HCT116 (cell line): ENCODE measurements at regions not wholly inside any gene's neighbourhood (a gene's known extent, or its start where the extent isn't known, plus 50 kb on each side); places are given as distances from the start of the nearest gene placed in this dataset.
A peak's percentile ranks its signal among the peaks of the same experiment; 100 is the strongest.

Experiments used
- ATAC-seq: fragments of 200-7000 bp; cut with Tn5 transposase; 2 replicates; pipeline ENCODE4 v1.9.1; 2020; ENCODE audit warnings: mild to moderate bottlenecking, moderate library complexity
- BruUV-seq: library from RNA; stranded (reverse); fragments of 400-500 nt; replicated peaks from 2 replicates; lab custom pipeline; 2021; lab: Mats Ljungman, UMichigan
- CTCF ChIA-PET: fragments of 300-600 bp; sonication (Branson Sonifier 250); formaldehyde crosslinking; loops from one replicate; lab custom pipeline; 2021; ENCODE audit warnings: antibody characterized with exemption; lab: Charles Lee
- POLR2A ChIA-PET: fragments of 300-600, 350-600 bp; sonication (Branson Sonifier 250); formaldehyde crosslinking; loops from one replicate; lab custom pipeline; 2021; ENCODE audit warnings: antibody characterized with exemption; lab: Charles Lee
- RAD21 ChIA-PET, 2 experiments: fragments of 300-600 bp; sonication (Branson Sonifier 250); formaldehyde crosslinking; loops; one replicate each; lab custom pipeline; 2023; ENCODE audit warnings: low total read pairs in 2 of 2; ENCODE audit not compliant: uncharacterized antibody in 2 of 2, unreplicated experiment in 2 of 2, low non-redundant PET in 1 of 2; lab: Charles Lee
- DNase-seq: peaks from one replicate; pipeline ENCODE4 v3.0.0-alpha.2; 2010; ENCODE audit warnings: low read depth, low spot score
- H2AFZ ChIP-seq: fragments of 200-600 bp; shearing (Covaris generic), sonication (generic); 2 replicates; pipeline ENCODE4 v1.6.1; 2017; ENCODE audit warnings: low read depth, mixed run types, mixed read lengths, antibody characterized with exemption, low read length; ENCODE audit not compliant: poor library complexity, severe bottlenecking
- H3K27ac ChIP-seq: 2 replicates; pipeline ENCODE4 v1.5.1; 2012; ENCODE audit warnings: low read depth, low read length
- H3K27me3 ChIP-seq: fragments of 200-600 bp; sonication (generic); 2 replicates; pipeline ENCODE4 v1.6.1; 2016; ENCODE audit warnings: mixed run types, low read length, mixed read lengths; ENCODE audit not compliant: insufficient read depth
- H3K36me3 ChIP-seq, 2 experiments: fragments of 200-500 bp in 1 of 2; fragments of 200-600 bp in 1 of 2; sonication (Bioruptor generic) in 1 of 2; sonication (generic) in 1 of 2; 2 replicates each; pipeline versions ENCODE4 v1.5.1 to v1.6.1; 2014 to 2016; ENCODE audit warnings: low read length in 2 of 2, inconsistent platforms in 1 of 2, mixed read lengths in 1 of 2, mixed run types in 1 of 2; ENCODE audit not compliant: insufficient read depth in 2 of 2, control insufficient read depth in 1 of 2
- H3K4me1 ChIP-seq, 2 experiments: fragments of 200-600 bp in 1 of 2; sonication (generic) in 1 of 2; 2 replicates each; pipeline versions ENCODE4 v1.5.1 to v1.6.1; 2012 to 2017; ENCODE audit warnings: low read length in 2 of 2, inconsistent platforms in 1 of 2, mild to moderate bottlenecking in 1 of 2, mixed read lengths in 1 of 2, mixed run types in 1 of 2, moderate library complexity in 1 of 2; ENCODE audit not compliant: insufficient read depth in 2 of 2, control insufficient read depth in 1 of 2
- H3K4me2 ChIP-seq: fragments of 200-600 bp; sonication (generic); 2 replicates; pipeline ENCODE4 v1.6.1; 2017; ENCODE audit warnings: mixed run types, low read length, mixed read lengths
- H3K4me3 ChIP-seq, 2 experiments: fragments of 200-600 bp in 1 of 2; sonication (generic) in 1 of 2; replicated peaks in 1 of 2; 2 replicates each; pipeline ENCODE4 v1.5.1; 2011 to 2016; ENCODE audit warnings: low read length in 2 of 2, control low read depth in 1 of 2, low read depth in 1 of 2, mild to moderate bottlenecking in 1 of 2, mixed read lengths in 1 of 2, mixed run types in 1 of 2
- H3K79me2 ChIP-seq: fragments of 200-600 bp; sonication (generic); 2 replicates; pipeline ENCODE4 v1.6.1; 2017; ENCODE audit warnings: mild to moderate bottlenecking, mixed run types, low read length, moderate library complexity, mixed read lengths; ENCODE audit not compliant: insufficient read depth
- H3K9ac ChIP-seq: fragments of 200-600 bp; sonication (generic); 2 replicates; pipeline ENCODE4 v1.6.1; 2016; ENCODE audit warnings: low read length, mixed read lengths
- H3K9me2 ChIP-seq: fragments of 200-600 bp; sonication (generic), shearing (Covaris generic); 2 replicates; pipeline ENCODE4 v1.6.1; 2017; ENCODE audit warnings: mixed run types, mild to moderate bottlenecking, moderate library complexity; ENCODE audit not compliant: insufficient read depth
- H3K9me3 ChIP-seq, 2 experiments: fragments of 200-500 bp in 1 of 2; fragments of 200-600 bp in 1 of 2; sonication (Bioruptor generic) in 1 of 2; sonication (generic) in 1 of 2; 2 replicates each; pipeline ENCODE4 v1.6.1; 2014 to 2017; ENCODE audit warnings: low read length in 2 of 2, mixed read lengths in 2 of 2, inconsistent platforms in 1 of 2, low read depth in 1 of 2, mild to moderate bottlenecking in 1 of 2, mixed run types in 1 of 2, moderate library complexity in 1 of 2; ENCODE audit not compliant: control insufficient read depth in 1 of 2, insufficient read depth in 1 of 2
- H4K20me1 ChIP-seq: fragments of 200-600 bp; sonication (generic), shearing (Covaris generic); 2 replicates; pipeline ENCODE4 v1.6.1; 2017; ENCODE audit warnings: mixed run types, mild to moderate bottlenecking, moderate library complexity; ENCODE audit not compliant: insufficient read depth
- ATF3 ChIP-seq: IDR thresholded peaks from 2 replicates; pipeline ENCODE4 v1.6.1; 2012
- JUND ChIP-seq: IDR thresholded peaks from 2 replicates; pipeline ENCODE4 v1.6.1; 2012
- POLR2AphosphoS5 ChIP-seq: IDR thresholded peaks from 2 replicates; pipeline ENCODE4 v1.6.1; 2011; ENCODE audit warnings: mild to moderate bottlenecking, low read depth, low read length, moderate library complexity
- TCF7L2 ChIP-seq: IDR thresholded peaks from 2 replicates; pipeline ENCODE4 v1.7.0; 2011; ENCODE audit warnings: borderline replicate concordance, inconsistent platforms; ENCODE audit not compliant: insufficient read depth, insufficient read length; ENCODE audit errors: extremely low read depth
- intact Hi-C: fragments of 100-400 bp; cut with micrococcal nuclease; formaldehyde crosslinking; loops from 2 replicates; pipeline ENCODE4 v1.10.0; 2022

- Histone ChIP-seq H2AFZ (no peak overlapping the region), H4K20me1 (no peaks in the 10 kb centered on the region), H3K9me2 (no peaks in the 10 kb centered on the region), H3K27me3 (no peaks in the 10 kb centered on the region), H3K4me2 (peak overlapping the region; percentile 34), H3K4me3 (no peak overlapping the region), H3K9ac (no peak overlapping the region), H3K27ac (no peak overlapping the region), H3K9me3 (no peaks in the 10 kb centered on the region), H3K4me1 (peaks cover 23 to 64% of the 10 kb centered on the region in 2 experiments; a peak in 3 of 4 replicates), H3K79me2 (no peaks in the 10 kb centered on the region)
- intact Hi-C loops = no loop called here
- DNase-seq (no peak), ATAC-seq (no peak)
- ChIA-PET RAD21 (no interaction called here), POLR2A (interaction anchor here (1.2 to 1.4 kb wide), 2 partner anchors 136 to 138 kb away, joined by 3 to 6 read pairs; no protein-coding TSS in a partner anchor)
- BruUV-seq = no TSS peak
- TF ChIP-seq ATF3 = no peak
- TF ChIP-seq TCF7L2 = peak; percentile 52
- TF ChIP-seq, all 23 proteins: peak for 1
- H3K36me3 ChIP-seq = no peaks in the 10 kb centered on the region
- CTCF ChIA-PET = no interaction called here
Observed at GRCh38 chr13:44299152-44299943, 74.3 kb upstream of the SERP2 start.

DNA sequence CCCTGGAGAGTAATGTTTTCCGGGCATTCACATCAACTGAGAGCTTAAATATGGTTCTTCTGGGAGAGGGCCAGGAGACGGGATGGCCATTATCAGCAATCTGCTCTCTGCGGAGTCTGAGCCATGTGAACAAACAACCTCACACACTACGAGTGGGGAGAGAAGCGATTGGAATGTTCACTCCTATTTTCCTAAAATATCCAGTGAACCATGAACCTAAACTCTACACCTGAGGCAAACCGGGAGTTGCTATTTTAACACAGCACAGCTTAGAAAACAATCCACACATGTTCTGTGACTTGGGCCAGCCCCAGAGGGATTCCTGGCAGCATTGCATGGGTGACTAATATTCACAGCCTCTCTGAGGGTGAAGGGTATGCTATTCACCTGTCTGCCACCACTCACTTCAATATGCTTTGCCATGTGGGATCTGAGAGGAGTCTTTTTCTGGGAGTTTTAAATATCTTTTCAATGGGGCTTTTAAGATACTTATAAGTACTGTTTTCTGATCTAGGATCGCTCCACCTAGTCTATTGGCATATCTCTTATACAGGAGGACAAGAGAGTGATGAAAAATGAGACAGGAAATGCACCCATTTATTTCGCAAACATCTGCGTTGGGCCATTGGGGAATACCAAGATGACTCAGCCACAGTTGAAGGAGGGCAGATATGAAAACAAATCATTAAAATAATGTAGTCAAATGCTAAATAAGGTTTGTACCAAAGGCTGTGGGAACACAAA, 72.6 kb upstream of the SERP2 start:
- peak overlapping the region; percentile 29; the same call in 1 of the 2 replicates for H3K9ac ChIP-seq
- no peaks in the 10 kb centered on the region for H3K36me3 ChIP-seq
- H3K4me2 ChIP-seq = peak overlapping the region; percentile 35
- intact Hi-C loops = no loop called here
- H3K27me3 ChIP-seq = no peaks in the 10 kb centered on the region
- peak overlapping the region; percentile 64 for H2AFZ ChIP-seq
- BruUV-seq = TSS peak; percentile 78
- no peaks in the 10 kb centered on the region for H3K79me2 ChIP-seq
- TF ChIP-seq POLR2AphosphoS5 = 0 out of 2 replicates have a peak, but pooled peaks have one; percentile 23
- no peak for TF ChIP-seq JUND
- TF ChIP-seq, all 23 proteins: peak for 1
- Histone ChIP-seq H3K4me3 (no peak overlapping the region), H3K4me1 (peaks cover 40 to 81% of the 10 kb centered on the region in 2 experiments), H3K9me2 (no peaks in the 10 kb centered on the region), H3K27ac (peak overlapping the region; percentile 49), H3K9me3 (no peaks in the 10 kb centered on the region), H4K20me1 (no peaks in the 10 kb centered on the region)
- ChIA-PET POLR2A (interaction anchor here (0.8 to 8.6 kb wide), 3 partner anchors 9 to 133 kb away, joined by 3 to 172 read pairs (median 7); no protein-coding TSS in a partner anchor), CTCF (no interaction called here), RAD21 (no interaction called here)
- peak; percentile 77 for ATAC-seq
- peak; percentile 36 for DNase-seq
